GM12878 (cell line): ENCODE measurements at regions not wholly inside any gene's neighbourhood (a gene's known extent, or its start where the extent isn't known, plus 50 kb on each side); places are given as distances from the start of the nearest gene placed in this dataset.

ENCODE experiments used
- ATAC-seq: fragments of 200-7000 bp; cut with Tn5 transposase; 3 replicates; pipeline ENCODE4 v1.9.1; 2020; ENCODE audit warnings: mild to moderate bottlenecking, moderate library complexity
- BruUV-seq: library from RNA; stranded (reverse); fragments of 400-500 nt; replicated peaks from 2 replicates; lab custom pipeline; 2021; lab: Mats Ljungman, UMichigan
- CTCF ChIA-PET: fragments of 300-600 bp; sonication (Branson Sonifier 250); formaldehyde crosslinking; extraction: SDS; loops from one replicate; lab custom pipeline; 2021; ENCODE audit warnings: inconsistent platforms; lab: Yijun Ruan, JAX
- POLR2A ChIA-PET: fragments of 350-600 bp; formaldehyde crosslinking; extraction: SDS; loops from one replicate; lab custom pipeline; 2021; ENCODE audit warnings: inconsistent platforms; lab: Charles Lee
- RAD21 ChIA-PET: fragments of 300-600 bp; sonication (Branson Sonifier 250); formaldehyde crosslinking; loops from one replicate; lab custom pipeline; 2023; ENCODE audit warnings: antibody characterized with exemption; ENCODE audit not compliant: unreplicated experiment; lab: Charles Lee
- SMC1A ChIA-PET: fragments of 300-600 bp; sonication (Branson Sonifier 250); formaldehyde crosslinking; loops from one replicate; lab custom pipeline; 2023; ENCODE audit not compliant: unreplicated experiment, uncharacterized antibody; lab: Charles Lee
- DNase-seq: peaks from one replicate; pipeline ENCODE4 v3.0.0-alpha.2; 2011; ENCODE audit warnings: low read depth, low spot score
- FAIRE-seq: peaks from 3 replicates; lab custom pipeline; 2011; peaks lifted over from hg19 to GRCh38; lab: Jason Lieb, UNC
- H2AFZ ChIP-seq: 2 replicates; pipeline ENCODE4 v1.6.0; 2011; ENCODE audit warnings: low read depth, low read length, control low read depth; ENCODE audit not compliant: control insufficient read depth
- H3K27ac ChIP-seq: 2 replicates; pipeline ENCODE4 v1.5.1; 2011; ENCODE audit warnings: control low read depth; ENCODE audit not compliant: control insufficient read depth, insufficient read depth
- H3K27me3 ChIP-seq, 2 experiments: replicated peaks in 1 of 2; 2 replicates each; pipeline versions ENCODE4 v1.6.0 to v1.6.1; 2011; ENCODE audit warnings: low read length in 1 of 2; ENCODE audit not compliant: control insufficient read depth in 2 of 2, insufficient read depth in 2 of 2
- H3K36me3 ChIP-seq, 2 experiments: 2 replicates each; pipeline ENCODE4 v1.5.1; 2011; ENCODE audit warnings: low read length in 1 of 2; ENCODE audit not compliant: control insufficient read depth in 2 of 2, insufficient read depth in 2 of 2
- H3K4me1 ChIP-seq: 2 replicates; pipeline ENCODE4 v1.6.1; 2011; ENCODE audit warnings: mild to moderate bottlenecking, low read length, moderate library complexity, mixed read lengths; ENCODE audit not compliant: control insufficient read depth, insufficient read depth
- H3K4me2 ChIP-seq: 2 replicates; pipeline ENCODE4 v1.6.0; 2011; ENCODE audit warnings: control low read depth; ENCODE audit not compliant: control insufficient read depth, insufficient read depth
- H3K4me3 ChIP-seq: fragments of 200-600 bp; sonication (generic); 2 replicates; pipeline ENCODE4 v1.5.1; 2016
- H3K79me2 ChIP-seq: 2 replicates; pipeline ENCODE4 v1.6.0; 2011; ENCODE audit warnings: low read length; ENCODE audit not compliant: control insufficient read depth, insufficient read depth
- H3K9ac ChIP-seq: 2 replicates; pipeline ENCODE4 v1.8.0; 2011; ENCODE audit warnings: low read length, control low read depth, mixed read lengths; ENCODE audit not compliant: control insufficient read depth, insufficient read depth
- H3K9me3 ChIP-seq: replicated peaks from 3 replicates; pipeline ENCODE4 v1.5.1; 2011; ENCODE audit warnings: mild to moderate bottlenecking, low read length; ENCODE audit not compliant: control insufficient read depth, insufficient read depth
- H4K20me1 ChIP-seq: 2 replicates; pipeline ENCODE4 v1.6.0; 2011; ENCODE audit not compliant: control insufficient read depth, insufficient read depth
- BMI1 ChIP-seq: fragments of 450-650 bp; IDR thresholded peaks from 2 replicates; pipeline ENCODE4 v1.6.1; 2016; ENCODE audit warnings: mild to moderate bottlenecking, moderate library complexity, borderline replicate concordance
- CBX5 ChIP-seq: sonication (generic); IDR thresholded peaks from 2 replicates; pipeline ENCODE4 v1.6.1; 2016; ENCODE audit warnings: low read depth, moderate library complexity, mild to moderate bottlenecking, inconsistent platforms
- CEBPB ChIP-seq, 2 experiments: fragments of 150-350 bp in 1 of 2; IDR thresholded peaks; 2 replicates each; pipeline ENCODE4 v1.6.1; 2012 to 2014; ENCODE audit warnings: low read depth in 2 of 2, low read length in 2 of 2, borderline replicate concordance in 1 of 2, inconsistent platforms in 1 of 2
- CHD2 ChIP-seq: IDR thresholded peaks from 2 replicates; pipeline ENCODE4 v1.6.1; 2011; ENCODE audit warnings: low read depth, low read length, improper control_type of control experiment, borderline replicate concordance
- CHD4 ChIP-seq: fragments of 200-600 bp; sonication (generic); IDR thresholded peaks from 2 replicates; pipeline ENCODE4 v1.6.1; 2016; ENCODE audit warnings: mild to moderate bottlenecking
- DPF2 ChIP-seq: fragments of 450-650 bp; IDR thresholded peaks from 2 replicates; pipeline ENCODE4 v1.6.1; 2017; ENCODE audit warnings: mild to moderate bottlenecking
- ESRRA ChIP-seq: IDR thresholded peaks from 2 replicates; pipeline ENCODE4 v1.6.1; 2012; ENCODE audit warnings: mild to moderate bottlenecking, low read length, improper control_type of control experiment
- KLF5 ChIP-seq: fragments of 450-650 bp; IDR thresholded peaks from 2 replicates; pipeline ENCODE4 v1.6.1; 2014; ENCODE audit warnings: mild to moderate bottlenecking; ENCODE audit not compliant: partially characterized antibody
- MTA2 ChIP-seq: fragments of 450-650 bp; IDR thresholded peaks from 2 replicates; pipeline ENCODE4 v1.6.1; 2016; ENCODE audit warnings: low read depth, mild to moderate bottlenecking, moderate library complexity
- MYC ChIP-seq: IDR thresholded peaks from 2 replicates; pipeline ENCODE4 v1.6.1; 2011; ENCODE audit warnings: mild to moderate bottlenecking, low read length, moderate library complexity, inconsistent platforms; ENCODE audit not compliant: insufficient read depth, insufficient replicate concordance, insufficient read length, severe bottlenecking
- NR2F1 ChIP-seq: fragments of 450-650 bp; conservative IDR thresholded peaks from 2 replicates; pipeline ENCODE4 v1.6.1; 2017; ENCODE audit warnings: mild to moderate bottlenecking
- PBX3 ChIP-seq: IDR thresholded peaks from 2 replicates; pipeline ENCODE4 v1.6.1; 2011; ENCODE audit warnings: mild to moderate bottlenecking, low read depth, low read length, moderate library complexity; ENCODE audit not compliant: insufficient replicate concordance
- RCOR1 ChIP-seq: conservative IDR thresholded peaks from 2 replicates; pipeline ENCODE4 v1.6.1; 2012; ENCODE audit warnings: low read depth, low read length, improper control_type of control experiment
- REST ChIP-seq: IDR thresholded peaks from 2 replicates; pipeline ENCODE4 v1.6.1; 2012; ENCODE audit warnings: mild to moderate bottlenecking, low read depth, low read length
- ZBTB40 ChIP-seq: fragments of 450-650 bp; IDR thresholded peaks from 2 replicates; pipeline ENCODE4 v1.6.1; 2016; ENCODE audit warnings: mild to moderate bottlenecking, moderate library complexity, borderline replicate concordance
- ZNF24 ChIP-seq: fragments of 450-650 bp; IDR thresholded peaks from 2 replicates; pipeline ENCODE4 v1.6.1; 2017; ENCODE audit warnings: antibody characterized with exemption, mild to moderate bottlenecking
- WGBS: methylation state at CpG from one replicate; pipeline ENCODE4 v1.1.6; 2016; ENCODE audit warnings: low lambda C conversion rate; ENCODE audit not compliant: insufficient replicate concordance, insufficient coverage; ENCODE audit errors: missing lambda C conversion rate; 5-methylcytosine and 5-hydroxymethylcytosine counted together
- in situ Hi-C: fragments of 300-500 bp; cut with MboI; formaldehyde crosslinking; loops from 9 replicates; pipeline ENCODE4 v1.14.3; 2018; ENCODE audit warnings: mixed read lengths
- intact Hi-C: fragments of 100-400 bp; cut with micrococcal nuclease; formaldehyde crosslinking; loops from one replicate; pipeline ENCODE4 v1.14.2; 2022; ENCODE audit not compliant: unreplicated experiment

- in situ Hi-C loops: no loop called here
- intact Hi-C loops: no loop called here
- H3K4me1 ChIP-seq: peaks cover 24% of the 10 kb centered on the region
- no peak overlapping the region for H3K9ac ChIP-seq
- H3K79me2 ChIP-seq: no peaks in the 10 kb centered on the region
- no peak for DNase-seq
- FAIRE-seq: no peak
- POLR2A ChIA-PET: interaction anchor here (0.6 to 2.1 kb wide), 3 partner anchors 9 to 283 kb away, joined by 3 to 10 read pairs (median 5); no protein-coding TSS in a partner anchor
- no peak overlapping the region for H3K4me3 ChIP-seq
- H4K20me1 ChIP-seq: no peaks in the 10 kb centered on the region
- H3K27ac ChIP-seq: no peak overlapping the region
- H3K4me2 ChIP-seq: no peak overlapping the region
- RAD21 ChIA-PET: no interaction called here
- H3K36me3 ChIP-seq: peaks cover 0 to 4% of the 10 kb centered on the region in 2 experiments; a peak in 2 of 4 replicates
- H3K27me3 ChIP-seq: no peaks in the 10 kb centered on the region
- H3K9me3 ChIP-seq: peaks cover 44% of the 10 kb centered on the region
- no TSS peak for BruUV-seq
- ATAC-seq: no peak
- CTCF ChIA-PET: interaction anchor here (0.7 to 1.2 kb wide), 2 partner anchors 15 to 172 kb away, joined by 3 read pairs; no protein-coding TSS in a partner anchor
- no peak overlapping the region for H2AFZ ChIP-seq
- SMC1A ChIA-PET: interaction anchor here (0.7 to 9.0 kb wide), 6 partner anchors 13 to 64 kb away, joined by 3 to 125 read pairs (median 3); no protein-coding TSS in a partner anchor
- 57% methylated on average over 14 of the region's 14 CpGs for WGBS
- no peak for TF ChIP-seq MYC
- no peak for TF ChIP-seq KLF5
- TF ChIP-seq ZNF24: no peak
- no peak for TF ChIP-seq NR2F1
- no peak for TF ChIP-seq MTA2
- no peak for TF ChIP-seq BMI1
- TF ChIP-seq CHD4: no peak
- TF ChIP-seq CBX5: no peak
- TF ChIP-seq RCOR1: no peak
- no peak for TF ChIP-seq ZBTB40
- TF ChIP-seq ESRRA: no peak
- no peak for TF ChIP-seq DPF2
- TF ChIP-seq REST: no peak
- no peak for TF ChIP-seq CEBPB (IDR thresholded peaks at IDR 0.05; ENCODE audit: borderline replicate concordance in 1 of 2, low read depth in 2 of 2, low read length in 2 of 2)
- TF ChIP-seq PBX3: no peak
- TF ChIP-seq CHD2: no peak
Observed at GRCh38 chr2:8249141-8249540, 432.7 kb upstream of the ID2 start.
